Endodermal cell (in vitro differentiated cells): ENCODE measurements at regions not wholly inside any gene's neighbourhood (a gene's known extent, or its start where the extent isn't known, plus 50 kb on each side); places are given as distances from the start of the nearest gene placed in this dataset.
A peak's percentile ranks its signal among the peaks of the same experiment; 100 is the strongest.

Experiments used
- DNase-seq: peaks from one replicate; pipeline ENCODE4 v3.0.0-alpha.2; 2017
- H3K27ac ChIP-seq: 2 replicates; pipeline ENCODE4 v1.5.1; 2013; ENCODE audit warnings: mild to moderate bottlenecking, low read depth, low read length, moderate library complexity
- H3K27me3 ChIP-seq: 2 replicates; pipeline ENCODE4 v1.6.1; 2013; ENCODE audit warnings: mild to moderate bottlenecking, low read length, moderate library complexity; ENCODE audit not compliant: insufficient read depth, control insufficient read depth, poor library complexity, severe bottlenecking
- H3K36me3 ChIP-seq: 2 replicates; pipeline ENCODE4 v1.7.0; 2013; ENCODE audit warnings: mild to moderate bottlenecking, low read length, moderate library complexity; ENCODE audit not compliant: control insufficient read depth, insufficient read depth
- H3K4me1 ChIP-seq: one replicate; pipeline ENCODE4 v1.7.0; 2013; ENCODE audit warnings: low read length; ENCODE audit not compliant: control insufficient read depth, insufficient read depth
- H3K4me3 ChIP-seq: 2 replicates; pipeline ENCODE4 v1.5.1; 2013; ENCODE audit warnings: mild to moderate bottlenecking, low read length, moderate library complexity
- H3K9ac ChIP-seq: 2 replicates; pipeline ENCODE4 v1.6.1; 2013; ENCODE audit warnings: mild to moderate bottlenecking, low read length, moderate library complexity; ENCODE audit not compliant: poor library complexity, severe bottlenecking; ENCODE audit errors: extremely low read depth
- H3K9me3 ChIP-seq: 2 replicates; pipeline ENCODE4 v1.6.1; 2013; ENCODE audit warnings: mild to moderate bottlenecking, low read length, moderate library complexity; ENCODE audit not compliant: control insufficient read depth
- H3K27ac Mint-ChIP-seq: 2 replicates; pipeline ENCODE4 v1.8.0; 2020; ENCODE audit warnings: mixed read lengths
- H3K27me3 Mint-ChIP-seq: 2 replicates; pipeline ENCODE4 v1.8.0; 2021; ENCODE audit warnings: mild to moderate bottlenecking, mixed read lengths; ENCODE audit not compliant: insufficient read depth
- H3K36me3 Mint-ChIP-seq: 2 replicates; pipeline ENCODE4 v1.8.0; 2020; ENCODE audit warnings: low read depth, mixed read lengths
- H3K4me1 Mint-ChIP-seq: 2 replicates; pipeline ENCODE4 v1.8.0; 2020; ENCODE audit warnings: mixed read lengths
- H3K4me3 Mint-ChIP-seq: 2 replicates; pipeline ENCODE4 v1.8.0; 2020; ENCODE audit warnings: mild to moderate bottlenecking, moderate library complexity, mixed read lengths
- H3K9me3 Mint-ChIP-seq: 2 replicates; pipeline ENCODE4 v1.8.0; 2020; ENCODE audit warnings: mild to moderate bottlenecking, mixed read lengths
- CTCF ChIP-seq: fragments of 200-600 bp; sonication (generic); conservative IDR thresholded peaks from 2 replicates; pipeline ENCODE4 v1.5.0; 2021; ENCODE audit warnings: antibody characterized with exemption, mild to moderate bottlenecking
- WGBS, 2 experiments: methylation state at CpG; one replicate each; pipeline versions ENCODE4 v1.1.5 to v1.1.7; 2013; ENCODE audit warnings: missing lambda C conversion rate in 2 of 2, mixed read lengths in 1 of 2; ENCODE audit not compliant: insufficient coverage in 1 of 2, insufficient read length in 1 of 2; 5-methylcytosine and 5-hydroxymethylcytosine counted together

- WGBS, 2 experiments, result 10 to 19% methylated on average over 5 to 11 of the region's 11 CpGs
- H3K27ac Mint-ChIP-seq, result no peak overlapping the region
- no peaks in the 10 kb centered on the region for H3K36me3 Mint-ChIP-seq
- no peaks in the 10 kb centered on the region for H3K36me3 ChIP-seq
- H3K27me3 Mint-ChIP-seq, result peaks cover 25% of the 10 kb centered on the region
- H3K4me3 Mint-ChIP-seq, result peak overlapping the region; percentile 45
- H3K9me3 Mint-ChIP-seq, result no peaks in the 10 kb centered on the region
- H3K4me1 Mint-ChIP-seq, result peaks cover 33% of the 10 kb centered on the region
- H3K4me3 ChIP-seq, result peak overlapping the region; percentile 61
- H3K4me1 ChIP-seq, result peaks cover 6% of the 10 kb centered on the region
- TF ChIP-seq CTCF, result no peak
- H3K27ac ChIP-seq, result no peak overlapping the region
- no peaks in the 10 kb centered on the region for H3K9me3 ChIP-seq
- H3K27me3 ChIP-seq, result peaks cover 6% of the 10 kb centered on the region
- peak; percentile 82 for DNase-seq
- no peak overlapping the region for H3K9ac ChIP-seq
These were observed 158.4 kb downstream of the CHIC2 start for GRCh38 chr4:53905941-53906377.

GRCh38 chr4:53905276-53905940, 159.0 kb downstream of the CHIC2 start:
- Histone ChIP-seq H3K4me1 (peaks cover 6% of the 10 kb centered on the region), H3K27ac (no peak overlapping the region), H3K4me3 (peak overlapping the region; percentile 61), H3K9me3 (no peaks in the 10 kb centered on the region), H3K27me3 (peaks cover under 1% of the 10 kb centered on the region), H3K36me3 (no peaks in the 10 kb centered on the region), H3K9ac (no peak overlapping the region)
- DNase-seq, result no peak
- no peak overlapping the region for H3K27ac Mint-ChIP-seq
- no peak overlapping the region for H3K4me3 Mint-ChIP-seq
- WGBS, 2 experiments, result 76 to 79% methylated on average over 7 of the region's 7 CpGs
- peaks cover 26% of the 10 kb centered on the region for H3K27me3 Mint-ChIP-seq
- H3K4me1 Mint-ChIP-seq, result peaks cover 33% of the 10 kb centered on the region
- no peaks in the 10 kb centered on the region for H3K36me3 Mint-ChIP-seq
- no peaks in the 10 kb centered on the region for H3K9me3 Mint-ChIP-seq
- TF ChIP-seq CTCF, result no peak

- Histone ChIP-seq H3K36me3 (no peaks in the 10 kb centered on the region), H3K4me1 (peaks cover 6% of the 10 kb centered on the region), H3K9ac (no peak overlapping the region), H3K27ac (no peak overlapping the region), H3K4me3 (no peak overlapping the region), H3K27me3 (no peaks in the 10 kb centered on the region), H3K9me3 (no peaks in the 10 kb centered on the region)
- H3K27ac Mint-ChIP-seq, result no peak overlapping the region
- no peak overlapping the region for H3K4me3 Mint-ChIP-seq
- WGBS, 2 experiments, result 97% methylated on average over 2 of the region's 2 CpGs; no CpG with 5 or more reads in 1 of the 2 experiments
- no peak for DNase-seq
- H3K4me1 Mint-ChIP-seq, result peaks cover 24% of the 10 kb centered on the region
- TF ChIP-seq CTCF, result no peak
- H3K27me3 Mint-ChIP-seq, result peaks cover 25% of the 10 kb centered on the region
- no peaks in the 10 kb centered on the region for H3K36me3 Mint-ChIP-seq
- no peaks in the 10 kb centered on the region for H3K9me3 Mint-ChIP-seq
These were observed 161.6 kb downstream of the CHIC2 start for GRCh38 chr4:53902786-53903185.
